Endometrial microvascular endothelial cells (primary cell): ENCODE measurements at regions not wholly inside any gene's neighbourhood (a gene's known extent, or its start where the extent isn't known, plus 50 kb on each side); places are given as distances from the start of the nearest gene placed in this dataset.

Source experiments
- in situ Hi-C: cut with HindIII; loops from 2 replicates; pipeline ENCODE4 v1.10.0; 2017; ENCODE audit warnings: low sequenced_read_pairs, low pct_unique_long_range_greater_than_20kb; ENCODE audit errors: inconsistent ontology term

- in situ Hi-C loops = no loop called here
These were observed 323.3 kb downstream of the DMRT2 start for GRCh38 chr9:1373445-1373844.

- in situ Hi-C loops = no loop called here
These were observed 333.8 kb downstream of the DMRT2 start for GRCh38 chr9:1383899-1384455.

- in situ Hi-C loops = no loop called here
These were observed 334.7 kb downstream of the DMRT2 start for GRCh38 chr9:1384816-1385215.

GRCh38 chr9:1386420-1386819 is 336.3 kb downstream of the DMRT2 start:
- in situ Hi-C loops = no loop called here

GRCh38 chr9:1388216-1388615 is 338.1 kb downstream of the DMRT2 start:
- in situ Hi-C loops = no loop called here

- in situ Hi-C loops = no loop called here
These were observed 350.8 kb downstream of the DMRT2 start for GRCh38 chr9:1400983-1401382.

- in situ Hi-C loops = no loop called here
These were observed 354.8 kb downstream of the DMRT2 start for GRCh38 chr9:1404940-1405339.

- in situ Hi-C loops = no loop called here
These were observed 361.7 kb downstream of the DMRT2 start for GRCh38 chr9:1411826-1412225.

- in situ Hi-C loops = no loop called here
These were observed 364.6 kb downstream of the DMRT2 start for GRCh38 chr9:1414711-1415131.

GRCh38 chr9:1415146-1415545 is 365.0 kb downstream of the DMRT2 start:
- in situ Hi-C loops = no loop called here

- in situ Hi-C loops = no loop called here
These were observed 366.1 kb downstream of the DMRT2 start for GRCh38 chr9:1416261-1416660.

GRCh38 chr9:1421436-1421835 is 371.3 kb downstream of the DMRT2 start:
- in situ Hi-C loops = no loop called here

- in situ Hi-C loops = no loop called here
These were observed 377.7 kb downstream of the DMRT2 start for GRCh38 chr9:1427875-1428274.

- in situ Hi-C loops = no loop called here
These were observed 379.1 kb downstream of the DMRT2 start for GRCh38 chr9:1429297-1429696.

- in situ Hi-C loops = no loop called here
These were observed 381.3 kb downstream of the DMRT2 start for GRCh38 chr9:1431461-1431860.

- in situ Hi-C loops = no loop called here
These were observed 384.1 kb downstream of the DMRT2 start for GRCh38 chr9:1434052-1434767.

- in situ Hi-C loops = no loop called here
These were observed 384.7 kb downstream of the DMRT2 start for GRCh38 chr9:1434811-1435210.

GRCh38 chr9:1440256-1440655 is 390.1 kb downstream of the DMRT2 start:
- in situ Hi-C loops = no loop called here

GRCh38 chr9:1442105-1442504 is 391.9 kb downstream of the DMRT2 start:
- in situ Hi-C loops = no loop called here

- in situ Hi-C loops = no loop called here
These were observed 393.3 kb downstream of the DMRT2 start for GRCh38 chr9:1443450-1443849.

GRCh38 chr9:1446671-1447070 is 396.5 kb downstream of the DMRT2 start:
- in situ Hi-C loops = no loop called here
